HG03520 (cell line): ENCODE measurements at regions not wholly inside any gene's neighbourhood (a gene's known extent, or its start where the extent isn't known, plus 50 kb on each side); places are given as distances from the start of the nearest gene placed in this dataset.

Source experiments
- ATAC-seq: cut with Tn5 transposase; IDR thresholded peaks from one replicate; pipeline ENCODE4 v1.9.1; 2021; ENCODE audit warnings: mild to moderate bottlenecking, moderate library complexity; ENCODE audit not compliant: unreplicated experiment

- no peak for ATAC-seq
Measured at GRCh38 chr3:13174011-13174802, 101.0 kb upstream of the IQSEC1 start.

GRCh38 chr3:13173186-13173585 is 100.0 kb upstream of the IQSEC1 start:
- ATAC-seq = no peak

GRCh38 chr3:13172644-13173013 is 99.4 kb upstream of the IQSEC1 start:
- no peak for ATAC-seq

GRCh38 chr3:13171704-13172643 is 98.7 kb upstream of the IQSEC1 start:
- no peak for ATAC-seq

- no peak for ATAC-seq
Measured at GRCh38 chr3:13170317-13170716, 97.1 kb upstream of the IQSEC1 start.

GRCh38 chr3:13168391-13168790 is 95.2 kb upstream of the IQSEC1 start:
- ATAC-seq = no peak

GRCh38 chr3:13167829-13168228 is 94.6 kb upstream of the IQSEC1 start:
- ATAC-seq = no peak

- ATAC-seq = no peak
Measured at GRCh38 chr3:13167064-13167743, 94.0 kb upstream of the IQSEC1 start.

- ATAC-seq = no peak
Measured at GRCh38 chr3:13166243-13167063, 93.2 kb upstream of the IQSEC1 start.

GRCh38 chr3:13165576-13165975 is 92.3 kb upstream of the IQSEC1 start:
- no peak for ATAC-seq

GRCh38 chr3:13164893-13165492 is 91.8 kb upstream of the IQSEC1 start:
- ATAC-seq = no peak

- ATAC-seq = no peak
Measured at GRCh38 chr3:13163848-13164382, 90.7 kb upstream of the IQSEC1 start.

- ATAC-seq = no peak
Measured at GRCh38 chr3:13162549-13163320, 89.5 kb upstream of the IQSEC1 start.

GRCh38 chr3:13161771-13162535 is 88.7 kb upstream of the IQSEC1 start:
- ATAC-seq = no peak

GRCh38 chr3:13161021-13161759 is 88.0 kb upstream of the IQSEC1 start:
- ATAC-seq = no peak

- no peak for ATAC-seq
Measured at GRCh38 chr3:13160619-13161018, 87.4 kb upstream of the IQSEC1 start.

- no peak for ATAC-seq
Measured at GRCh38 chr3:13159890-13160289, 86.7 kb upstream of the IQSEC1 start.

GRCh38 chr3:13158871-13159270 is 85.6 kb upstream of the IQSEC1 start:
- ATAC-seq = no peak
